Gastroesophageal sphincter (tissue), 3 donors: ENCODE measurements at regions not wholly inside any gene's neighbourhood (a gene's known extent, or its start where the extent isn't known, plus 50 kb on each side); places are given as distances from the start of the nearest gene placed in this dataset.

Experiments used
- CTCF ChIP-seq, 4 experiments: fragments of 200-600 bp in 2 of 4; fragments of 450-650 bp in 2 of 4; sonication (generic) in 1 of 4; IDR thresholded peaks; one replicate each; pipeline ENCODE4 v1.5.1; 2017 to 2019; ENCODE audit warnings: antibody characterized with exemption in 4 of 4, mild to moderate bottlenecking in 2 of 4, moderate library complexity in 2 of 4
- POLR2A ChIP-seq, 2 donors: fragments of 450-650 bp; IDR thresholded peaks; one replicate each; pipeline ENCODE4 v1.6.1; 2017; ENCODE audit warnings: antibody characterized with exemption in 2 of 2, mild to moderate bottlenecking in 2 of 2, moderate library complexity in 1 of 2

GRCh38 chr13:53848366-53848961, 819.9 kb downstream of the OLFM4 start:
- TF ChIP-seq CTCF (IDR thresholded peaks at IDR 0.05) (no peak), POLR2A (IDR thresholded peaks at IDR 0.05) (no peak)
